Stimulated activated naive B cell treated with anti-CD40 and anti-IgM and Interleukin-4, amounts not matched to agents 10 μg/mL and 1 μg/mL and 100 μg/mL, for 72 hours (primary cell): ENCODE measurements at regions not wholly inside any gene's neighbourhood (a gene's known extent, or its start where the extent isn't known, plus 50 kb on each side); places are given as distances from the start of the nearest gene placed in this dataset.

ENCODE experiments used
- ATAC-seq, 2 donors: fragments of 150-1000 bp; cut with Tn5 transposase; replicated peaks; 2 replicates each; pipeline ENCODE4 v1.10.0; 2021; ENCODE audit warnings: moderate library complexity in 1 of 2
- DNase-seq: peaks from one replicate; pipeline ENCODE4 v3.0.0; 2021
- H3K27ac Mint-ChIP-seq: one replicate; pipeline ENCODE4 v1.8.0; 2022; ENCODE audit warnings: mild to moderate bottlenecking, mixed read lengths
- H3K27me3 Mint-ChIP-seq, 2 donors: one replicate each; pipeline ENCODE4 v1.8.0; 2022; ENCODE audit warnings: mixed read lengths in 2 of 2
- H3K36me3 Mint-ChIP-seq, 2 donors: one replicate each; pipeline ENCODE4 v1.8.0; 2022; ENCODE audit warnings: mixed read lengths in 2 of 2, mild to moderate bottlenecking in 1 of 2
- H3K4me1 Mint-ChIP-seq, 2 donors: one replicate each; pipeline ENCODE4 v1.8.0; 2022; ENCODE audit warnings: mixed read lengths in 2 of 2, mild to moderate bottlenecking in 1 of 2
- H3K4me3 Mint-ChIP-seq, 2 donors: one replicate each; pipeline ENCODE4 v1.8.0; 2022; ENCODE audit warnings: mild to moderate bottlenecking in 2 of 2, mixed read lengths in 2 of 2, moderate library complexity in 1 of 2
- H3K9me3 Mint-ChIP-seq, 2 donors: one replicate each; pipeline ENCODE4 v1.8.0; 2022; ENCODE audit warnings: mixed read lengths in 2 of 2, mild to moderate bottlenecking in 1 of 2

- ATAC-seq (no peak), DNase-seq (no peak)
- Mint-ChIP-seq H3K36me3 (no peaks in the 10 kb centered on the region), H3K4me1 (no peaks in the 10 kb centered on the region), H3K27me3 (no peaks in the 10 kb centered on the region), H3K9me3 (peaks cover 0 to 2% of the 10 kb centered on the region in 2 donors), H3K27ac (no peak overlapping the region), H3K4me3 (no peak overlapping the region)
Observed at GRCh38 chr11:115901069-115901468, 396.9 kb upstream of the CADM1 start.

DNA sequence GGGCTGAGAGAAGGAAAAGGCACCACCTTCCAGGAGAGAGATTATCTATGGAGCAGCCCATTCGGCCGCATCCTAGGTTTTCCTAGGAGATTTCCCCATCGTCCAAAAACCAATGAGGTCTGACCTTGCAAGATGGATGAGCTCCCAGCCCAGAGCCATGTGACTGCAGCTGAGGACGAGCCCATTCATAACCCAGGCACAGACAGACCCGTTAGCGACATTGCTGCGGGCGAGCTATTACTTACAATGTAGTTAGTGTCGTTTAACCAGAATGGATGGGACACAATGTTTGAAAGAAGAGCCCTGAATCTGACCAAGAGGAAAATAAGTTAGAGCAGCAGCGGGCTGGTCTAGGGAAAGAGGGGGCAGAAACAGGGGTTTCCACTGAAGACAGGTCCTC is 395.9 kb upstream of the CADM1 start:
- DNase-seq (no peak), ATAC-seq (no peak)
- Mint-ChIP-seq H3K27ac (no peak overlapping the region), H3K9me3 (peaks cover 0 to 2% of the 10 kb centered on the region in 2 donors), H3K27me3 (no peaks in the 10 kb centered on the region), H3K4me3 (no peak overlapping the region), H3K36me3 (no peaks in the 10 kb centered on the region), H3K4me1 (no peaks in the 10 kb centered on the region)

DNA sequence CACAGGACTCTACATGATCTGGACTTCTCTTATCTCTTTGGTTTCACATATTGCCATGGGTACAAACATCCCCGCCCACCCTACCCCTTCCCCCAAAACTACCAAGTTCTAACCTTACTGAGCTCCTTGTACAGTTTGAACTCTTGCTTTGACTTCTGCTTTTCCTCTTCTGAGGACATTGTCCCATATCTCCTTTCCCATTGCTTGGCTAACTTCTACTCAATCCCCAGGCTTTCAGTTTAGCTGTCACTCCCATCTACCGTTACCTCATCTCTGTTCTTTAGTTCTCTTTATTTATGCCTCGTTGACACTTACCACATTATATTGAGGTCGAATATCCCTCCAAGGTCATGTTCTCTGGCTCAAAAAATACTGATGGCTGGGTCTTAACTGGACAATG is 393.5 kb upstream of the CADM1 start:
- DNase-seq (no peak), ATAC-seq (no peak)
- Mint-ChIP-seq H3K36me3 (no peaks in the 10 kb centered on the region), H3K27me3 (no peaks in the 10 kb centered on the region), H3K27ac (no peak overlapping the region), H3K9me3 (peaks cover 0 to 2% of the 10 kb centered on the region in 2 donors), H3K4me1 (no peaks in the 10 kb centered on the region), H3K4me3 (no peak overlapping the region)

DNA sequence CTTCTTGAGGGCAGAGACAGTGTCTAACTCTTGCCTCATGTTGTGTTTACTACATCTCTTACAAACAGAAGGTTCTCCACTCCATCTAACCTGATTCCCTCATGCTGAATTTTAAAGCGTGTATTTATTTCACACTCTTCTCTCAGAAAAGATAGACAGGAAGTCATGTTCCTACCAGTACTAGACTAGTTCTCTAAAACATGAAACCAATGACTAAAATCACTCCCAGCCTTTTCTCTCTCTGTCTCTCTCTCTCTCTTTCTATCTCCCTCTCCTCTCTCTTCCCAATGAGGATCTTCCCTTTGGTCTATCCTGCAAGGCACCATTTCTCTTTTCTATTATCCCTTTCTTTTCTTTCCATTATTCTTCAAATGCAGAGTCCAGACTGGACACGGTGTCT is 391.9 kb upstream of the CADM1 start:
- Mint-ChIP-seq H3K27ac (no peak overlapping the region), H3K4me1 (no peaks in the 10 kb centered on the region), H3K27me3 (no peaks in the 10 kb centered on the region), H3K4me3 (no peak overlapping the region), H3K36me3 (no peaks in the 10 kb centered on the region), H3K9me3 (peaks cover 0 to 2% of the 10 kb centered on the region in 2 donors)
- ATAC-seq: no peak
- DNase-seq: no peak

GRCh38 chr11:115895594-115895993 is 391.4 kb upstream of the CADM1 start:
- Mint-ChIP-seq H3K27me3 (no peaks in the 10 kb centered on the region), H3K36me3 (no peaks in the 10 kb centered on the region), H3K27ac (no peak overlapping the region), H3K4me3 (no peak overlapping the region), H3K9me3 (peaks cover 0 to 5% of the 10 kb centered on the region in 2 donors), H3K4me1 (peaks cover 0 to 2% of the 10 kb centered on the region in 2 donors)
- ATAC-seq (no peak), DNase-seq (no peak)

DNA sequence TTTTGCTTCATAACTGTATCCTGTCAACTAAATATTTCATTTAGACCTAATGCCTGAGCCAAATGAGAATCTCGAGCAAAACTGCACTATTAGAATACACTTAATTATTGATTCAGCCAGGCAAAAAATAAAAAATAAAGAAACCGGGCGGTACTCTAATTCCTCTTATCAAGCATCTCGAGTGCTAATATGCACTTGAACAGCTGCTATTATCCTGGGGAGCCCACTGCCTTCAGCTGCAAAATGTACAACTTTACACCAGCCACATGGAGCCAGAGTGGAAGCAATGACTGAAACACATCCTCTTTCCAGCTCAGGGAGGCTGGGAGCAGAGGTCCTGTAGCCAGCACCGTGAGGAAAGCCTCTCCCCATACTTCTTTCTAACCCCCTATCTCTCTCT is 390.0 kb upstream of the CADM1 start:
- Mint-ChIP-seq H3K36me3 (no peaks in the 10 kb centered on the region), H3K9me3 (peaks cover 0 to 7% of the 10 kb centered on the region in 2 donors), H3K27me3 (no peaks in the 10 kb centered on the region), H3K4me3 (no peak overlapping the region), H3K4me1 (peaks cover 0 to 2% of the 10 kb centered on the region in 2 donors), H3K27ac (no peak overlapping the region)
- ATAC-seq (no peak), DNase-seq (no peak)

- DNase-seq (no peak), ATAC-seq (no peak)
- peaks cover 0 to 7% of the 10 kb centered on the region in 2 donors for H3K9me3 Mint-ChIP-seq
- no peak overlapping the region for H3K27ac Mint-ChIP-seq
- no peak overlapping the region for H3K4me3 Mint-ChIP-seq
- peaks cover 0 to 1% of the 10 kb centered on the region in 2 donors for H3K27me3 Mint-ChIP-seq
- no peaks in the 10 kb centered on the region for H3K36me3 Mint-ChIP-seq
- peaks cover 0 to 2% of the 10 kb centered on the region in 2 donors for H3K4me1 Mint-ChIP-seq
Observed at GRCh38 chr11:115893461-115894099, 389.4 kb upstream of the CADM1 start.

DNA sequence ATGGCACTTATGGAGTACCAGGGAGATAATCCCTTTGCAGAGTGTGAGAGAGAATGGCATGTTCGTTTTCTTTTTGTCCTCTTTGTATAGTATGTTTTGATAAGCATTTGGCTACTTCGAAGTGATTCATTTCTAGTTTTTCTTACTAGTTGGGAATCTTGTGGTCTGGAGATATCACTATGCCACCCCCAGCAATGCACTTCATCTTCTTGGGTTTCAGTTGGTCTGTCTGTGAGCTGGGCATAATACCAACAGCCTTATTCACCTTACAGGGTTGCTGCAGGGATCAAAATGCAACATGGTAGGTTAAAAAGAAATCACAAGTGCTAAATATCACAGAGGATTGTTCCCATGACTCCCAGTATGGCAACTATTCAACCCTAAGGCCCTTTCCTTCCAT is 387.8 kb upstream of the CADM1 start:
- H3K4me1 Mint-ChIP-seq: peaks cover 0 to 2% of the 10 kb centered on the region in 2 donors
- no peaks in the 10 kb centered on the region for H3K36me3 Mint-ChIP-seq
- DNase-seq (no peak), ATAC-seq (no peak)
- H3K27me3 Mint-ChIP-seq: peaks cover 0 to 6% of the 10 kb centered on the region in 2 donors
- H3K4me3 Mint-ChIP-seq: no peak overlapping the region
- H3K27ac Mint-ChIP-seq: no peak overlapping the region
- peaks cover 0 to 8% of the 10 kb centered on the region in 2 donors for H3K9me3 Mint-ChIP-seq

GRCh38 chr11:115891581-115891980 is 387.4 kb upstream of the CADM1 start:
- DNase-seq (no peak), ATAC-seq (no peak)
- H3K36me3 Mint-ChIP-seq: no peaks in the 10 kb centered on the region
- peaks cover 0 to 2% of the 10 kb centered on the region in 2 donors for H3K4me1 Mint-ChIP-seq
- peaks cover 0 to 6% of the 10 kb centered on the region in 2 donors for H3K27me3 Mint-ChIP-seq
- H3K4me3 Mint-ChIP-seq: no peak overlapping the region
- H3K9me3 Mint-ChIP-seq: peaks cover 0 to 8% of the 10 kb centered on the region in 2 donors
- H3K27ac Mint-ChIP-seq: no peak overlapping the region

DNA sequence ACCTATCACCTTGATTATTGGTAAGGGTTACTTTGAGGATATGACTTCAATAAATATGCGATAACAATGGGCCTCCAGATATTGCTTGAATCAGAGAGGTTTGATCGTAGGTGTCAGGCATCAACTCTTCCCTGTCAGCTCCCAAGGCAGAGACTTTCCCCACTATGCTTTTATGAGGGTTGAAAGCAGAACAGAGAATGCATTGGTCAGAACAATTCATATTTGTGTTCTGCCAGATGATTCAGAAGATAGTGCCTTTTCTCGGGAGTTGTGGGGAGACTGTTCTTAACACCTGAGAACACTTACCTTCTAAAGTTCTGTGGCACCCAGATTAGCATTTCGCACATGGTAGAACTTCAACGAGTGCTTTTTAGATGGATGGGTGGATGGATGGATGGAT is 386.3 kb upstream of the CADM1 start:
- Mint-ChIP-seq H3K4me3 (no peak overlapping the region), H3K27ac (no peak overlapping the region), H3K9me3 (peaks cover 0 to 8% of the 10 kb centered on the region in 2 donors), H3K36me3 (no peaks in the 10 kb centered on the region), H3K27me3 (peaks cover 0 to 6% of the 10 kb centered on the region in 2 donors), H3K4me1 (peaks cover 0 to 2% of the 10 kb centered on the region in 2 donors)
- ATAC-seq (no peak), DNase-seq (no peak)

DNA sequence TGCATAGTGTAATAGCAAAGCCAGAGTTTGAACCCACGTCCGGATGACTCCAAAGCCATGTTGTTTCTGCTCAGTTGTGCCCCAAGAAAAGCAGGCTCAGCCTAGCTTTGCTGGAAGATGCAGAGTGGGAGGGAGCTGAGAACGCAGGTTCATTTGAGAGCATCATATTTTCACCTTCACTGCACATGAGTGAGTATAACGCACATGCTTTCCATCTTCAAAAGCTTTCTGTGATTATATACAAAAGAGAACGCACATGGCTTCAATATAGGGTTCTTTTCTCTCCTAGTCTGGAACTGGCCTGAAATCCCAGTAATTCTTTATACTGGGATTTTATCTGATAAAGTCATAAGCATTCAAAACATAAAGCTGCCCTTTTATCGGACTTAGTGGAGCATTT is 385.5 kb upstream of the CADM1 start:
- peaks cover 0 to 2% of the 10 kb centered on the region in 2 donors for H3K4me1 Mint-ChIP-seq
- no peaks in the 10 kb centered on the region for H3K36me3 Mint-ChIP-seq
- ATAC-seq: no peak
- no peak for DNase-seq
- H3K27ac Mint-ChIP-seq: no peak overlapping the region
- H3K9me3 Mint-ChIP-seq: peaks cover 0 to 8% of the 10 kb centered on the region in 2 donors
- H3K4me3 Mint-ChIP-seq: no peak overlapping the region
- H3K27me3 Mint-ChIP-seq: peaks cover 0 to 6% of the 10 kb centered on the region in 2 donors

DNA sequence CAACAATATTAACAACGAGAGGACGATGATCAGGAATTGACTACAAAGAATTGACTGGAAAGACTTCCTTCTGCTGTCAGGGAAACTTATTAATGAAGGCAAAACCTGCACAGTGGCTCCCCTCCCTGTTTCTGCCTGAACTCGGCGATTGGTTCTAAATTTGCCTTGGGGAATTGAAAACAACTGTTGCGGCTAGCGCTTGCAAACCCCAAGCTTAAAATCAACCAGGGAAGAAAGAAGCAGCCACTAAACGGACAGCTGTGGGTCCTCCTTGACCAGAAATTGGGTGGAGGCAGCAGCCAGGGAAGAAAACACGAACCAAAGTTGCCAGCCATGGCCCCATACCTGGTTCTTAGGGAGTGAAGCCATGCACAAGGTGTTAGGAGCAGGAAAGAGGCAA is 383.5 kb upstream of the CADM1 start:
- Mint-ChIP-seq H3K27ac (no peak overlapping the region), H3K36me3 (no peaks in the 10 kb centered on the region), H3K4me1 (peaks cover 0 to 2% of the 10 kb centered on the region in 2 donors)

GRCh38 chr11:115887316-115887715 is 383.1 kb upstream of the CADM1 start:
- no peak for DNase-seq
- Mint-ChIP-seq H3K27ac (no peak overlapping the region), H3K27me3 (peaks cover 0 to 12% of the 10 kb centered on the region in 2 donors), H3K36me3 (no peaks in the 10 kb centered on the region), H3K9me3 (peaks cover 6 to 12% of the 10 kb centered on the region in 2 donors), H3K4me1 (peaks cover 0 to 2% of the 10 kb centered on the region in 2 donors), H3K4me3 (no peak overlapping the region)
- no peak for ATAC-seq

More for the DNA sequence above, 383.5 kb upstream of the CADM1 start:
- ATAC-seq: no peak
- peaks cover 6 to 11% of the 10 kb centered on the region in 2 donors for H3K9me3 Mint-ChIP-seq
- peaks cover 0 to 12% of the 10 kb centered on the region in 2 donors for H3K27me3 Mint-ChIP-seq
- H3K4me3 Mint-ChIP-seq: no peak overlapping the region
- no peak for DNase-seq

GRCh38 chr11:115886422-115886733 is 382.2 kb upstream of the CADM1 start:
- H3K9me3 Mint-ChIP-seq: peaks cover 10 to 18% of the 10 kb centered on the region in 2 donors
- H3K4me3 Mint-ChIP-seq: no peak overlapping the region
- no peak for ATAC-seq
- H3K27ac Mint-ChIP-seq: no peak overlapping the region
- DNase-seq: no peak
- no peaks in the 10 kb centered on the region for H3K36me3 Mint-ChIP-seq
- H3K27me3 Mint-ChIP-seq: peaks cover 0 to 12% of the 10 kb centered on the region in 2 donors
- peaks cover 0 to 2% of the 10 kb centered on the region in 2 donors for H3K4me1 Mint-ChIP-seq

GRCh38 chr11:115885535-115886421 is 381.6 kb upstream of the CADM1 start:
- ATAC-seq (no peak), DNase-seq (no peak)
- Mint-ChIP-seq H3K36me3 (no peaks in the 10 kb centered on the region), H3K27me3 (peaks cover 0 to 12% of the 10 kb centered on the region in 2 donors), H3K9me3 (peaks cover 14 to 17% of the 10 kb centered on the region in 2 donors), H3K4me1 (peaks cover 0 to 2% of the 10 kb centered on the region in 2 donors), H3K27ac (no peak overlapping the region), H3K4me3 (no peak overlapping the region)
